HEK293 (cell line): ENCODE measurements at regions not wholly inside any gene's neighbourhood (a gene's known extent, or its start where the extent isn't known, plus 50 kb on each side); places are given as distances from the start of the nearest gene placed in this dataset.

Experiments used
- CTCF ChIA-PET: fragments of 350-600 bp; formaldehyde crosslinking; extraction: SDS; loops from one replicate; lab custom pipeline; 2021; ENCODE audit warnings: antibody characterized with exemption; lab: Yijun Ruan, JAX
- POLR2A ChIA-PET: fragments of 300-600 bp; formaldehyde crosslinking; extraction: SDS; loops from one replicate; lab custom pipeline; 2020; ENCODE audit warnings: antibody characterized with exemption, inconsistent platforms; lab: Yijun Ruan, JAX
- H3K27ac ChIP-seq: fragments of 200-500 bp; sonication (Bioruptor generic); 2 replicates; pipeline ENCODE4 v1.5.1; 2014; ENCODE audit warnings: low read depth, low read length, control low read depth, inconsistent platforms; ENCODE audit errors: extremely low read depth
- H3K36me3 ChIP-seq, 2 experiments: fragments of 200-500 bp in 1 of 2; sonication (Bioruptor generic) in 1 of 2; 1 replicate in 1 of 2; 2 replicates in 1 of 2; pipeline ENCODE4 v1.5.1; 2014 to 2017; ENCODE audit warnings: inconsistent platforms in 2 of 2, low read length in 2 of 2; ENCODE audit not compliant: control insufficient read depth in 2 of 2, insufficient read depth in 1 of 2
- H3K4me1 ChIP-seq: fragments of 200-500 bp; sonication (Bioruptor generic); 2 replicates; pipeline ENCODE4 v1.5.1; 2014; ENCODE audit warnings: mild to moderate bottlenecking, low read length, inconsistent platforms; ENCODE audit not compliant: control insufficient read depth, insufficient read depth
- H3K4me3 ChIP-seq: 2 replicates; pipeline ENCODE4 v1.5.1; 2011; ENCODE audit warnings: low read depth, mild to moderate bottlenecking, control low read depth, low read length, moderate library complexity
- H3K9me3 ChIP-seq: fragments of 200-500 bp; sonication (Bioruptor generic); 2 replicates; pipeline ENCODE4 v1.5.1; 2014; ENCODE audit warnings: low read depth, low read length, inconsistent platforms; ENCODE audit not compliant: control insufficient read depth, insufficient read depth
- ATF2 ChIP-seq: fragments of 450-650 bp; formaldehyde crosslinking; IDR thresholded peaks from 2 replicates; pipeline ENCODE4 v1.5.1; 2016; ENCODE audit warnings: missing biosample characterization, missing genetic modification characterization, low read depth
- FEZF1 ChIP-seq: fragments of 450-650 bp; formaldehyde crosslinking; IDR thresholded peaks from 2 replicates; pipeline ENCODE4 v1.5.1; 2016; ENCODE audit warnings: missing biosample characterization, missing genetic modification characterization
- GLI4 ChIP-seq: fragments of 450-650 bp; formaldehyde crosslinking; IDR thresholded peaks from 2 replicates; pipeline ENCODE4 v1.5.1; 2016; ENCODE audit warnings: missing biosample characterization, missing genetic modification characterization
- KLF10 ChIP-seq: fragments of 450-650 bp; IDR thresholded peaks from 2 replicates; pipeline ENCODE4 v1.5.1; 2018; ENCODE audit warnings: missing biosample characterization, mild to moderate bottlenecking, missing genetic modification characterization
- KLF16 ChIP-seq: fragments of 450-650 bp; formaldehyde crosslinking; IDR thresholded peaks from 2 replicates; pipeline ENCODE4 v1.5.1; 2017; ENCODE audit warnings: missing biosample characterization, missing genetic modification characterization
- MZF1 ChIP-seq: fragments of 450-650 bp; formaldehyde crosslinking; IDR thresholded peaks from 2 replicates; pipeline ENCODE4 v1.5.1; 2017; ENCODE audit warnings: missing biosample characterization, missing genetic modification characterization, borderline replicate concordance
- OVOL3 ChIP-seq: fragments of 450-650 bp; formaldehyde crosslinking; IDR thresholded peaks from 2 replicates; pipeline ENCODE4 v1.5.1; 2016; ENCODE audit warnings: missing biosample characterization, missing genetic modification characterization
- PRDM6 ChIP-seq: fragments of 450-650 bp; formaldehyde crosslinking; IDR thresholded peaks from 2 replicates; pipeline ENCODE4 v1.5.1; 2017; ENCODE audit warnings: missing biosample characterization, missing genetic modification characterization
- RBAK ChIP-seq: fragments of 450-650 bp; formaldehyde crosslinking; IDR thresholded peaks from 2 replicates; pipeline ENCODE4 v1.5.1; 2016; ENCODE audit warnings: missing biosample characterization, missing genetic modification characterization
- SALL2 ChIP-seq: fragments of 450-650 bp; formaldehyde crosslinking; IDR thresholded peaks from 2 replicates; pipeline ENCODE4 v1.5.0; 2017; ENCODE audit warnings: missing biosample characterization, mild to moderate bottlenecking, missing genetic modification characterization, borderline replicate concordance
- SP2 ChIP-seq: fragments of 450-650 bp; formaldehyde crosslinking; IDR thresholded peaks from 2 replicates; pipeline ENCODE4 v1.5.1; 2016; ENCODE audit warnings: missing biosample characterization, missing genetic modification characterization
- ZBTB21 ChIP-seq: fragments of 450-650 bp; formaldehyde crosslinking; IDR thresholded peaks from 2 replicates; pipeline ENCODE4 v1.5.1; 2017; ENCODE audit warnings: missing biosample characterization, missing genetic modification characterization
- ZIC2 ChIP-seq: fragments of 450-650 bp; formaldehyde crosslinking; IDR thresholded peaks from 2 replicates; pipeline ENCODE4 v1.5.1; 2016; ENCODE audit warnings: missing biosample characterization, missing genetic modification characterization
- ZNF175 ChIP-seq: fragments of 450-650 bp; formaldehyde crosslinking; IDR thresholded peaks from 2 replicates; pipeline ENCODE4 v1.5.1; 2016; ENCODE audit warnings: missing biosample characterization, missing genetic modification characterization
- ZNF24 ChIP-seq: fragments of 450-650 bp; formaldehyde crosslinking; IDR thresholded peaks from 2 replicates; pipeline ENCODE4 v1.5.1; 2016; ENCODE audit warnings: missing biosample characterization, missing genetic modification characterization
- ZNF350 ChIP-seq: fragments of 450-650 bp; formaldehyde crosslinking; IDR thresholded peaks from 2 replicates; pipeline ENCODE4 v1.5.0; 2017; ENCODE audit warnings: missing biosample characterization, mild to moderate bottlenecking, missing genetic modification characterization
- ZNF529 ChIP-seq: fragments of 450-650 bp; formaldehyde crosslinking; IDR thresholded peaks from 2 replicates; pipeline ENCODE4 v1.5.1; 2017; ENCODE audit warnings: missing genetic modification characterization, missing biosample characterization; ENCODE audit not compliant: insufficient replicate concordance
- ZNF530 ChIP-seq: fragments of 450-650 bp; formaldehyde crosslinking; IDR thresholded peaks from 2 replicates; pipeline ENCODE4 v1.5.1; 2016; ENCODE audit warnings: low read depth, missing biosample characterization, missing genetic modification characterization
- ZNF658 ChIP-seq: fragments of 450-650 bp; formaldehyde crosslinking; IDR thresholded peaks from 2 replicates; pipeline ENCODE4; 2016; ENCODE audit warnings: missing biosample characterization, missing genetic modification characterization
- ZSCAN16 ChIP-seq: fragments of 450-650 bp; formaldehyde crosslinking; IDR thresholded peaks from 2 replicates; pipeline ENCODE4 v1.5.1; 2016; ENCODE audit warnings: missing biosample characterization, missing genetic modification characterization
- TF ChIP-seq, protein P1 (sequence below): fragments of 450-650 bp; formaldehyde crosslinking; IDR thresholded peaks from 2 replicates; pipeline ENCODE4 v1.5.1; 2016; ENCODE audit warnings: missing biosample characterization, missing genetic modification characterization
- TF ChIP-seq, protein P2 (sequence below): fragments of 450-650 bp; formaldehyde crosslinking; IDR thresholded peaks from 2 replicates; pipeline ENCODE4 v1.5.1; 2016; ENCODE audit warnings: missing biosample characterization, missing genetic modification characterization
- TF ChIP-seq, protein P3 (sequence below): fragments of 450-650 bp; formaldehyde crosslinking; IDR thresholded peaks from 2 replicates; pipeline ENCODE4 v1.5.1; 2016; ENCODE audit warnings: missing biosample characterization, missing genetic modification characterization
- TF ChIP-seq, protein P4 (sequence below): fragments of 450-650 bp; formaldehyde crosslinking; IDR thresholded peaks from 2 replicates; pipeline ENCODE4 v1.5.1; 2016; ENCODE audit warnings: missing biosample characterization, missing genetic modification characterization

DNA sequence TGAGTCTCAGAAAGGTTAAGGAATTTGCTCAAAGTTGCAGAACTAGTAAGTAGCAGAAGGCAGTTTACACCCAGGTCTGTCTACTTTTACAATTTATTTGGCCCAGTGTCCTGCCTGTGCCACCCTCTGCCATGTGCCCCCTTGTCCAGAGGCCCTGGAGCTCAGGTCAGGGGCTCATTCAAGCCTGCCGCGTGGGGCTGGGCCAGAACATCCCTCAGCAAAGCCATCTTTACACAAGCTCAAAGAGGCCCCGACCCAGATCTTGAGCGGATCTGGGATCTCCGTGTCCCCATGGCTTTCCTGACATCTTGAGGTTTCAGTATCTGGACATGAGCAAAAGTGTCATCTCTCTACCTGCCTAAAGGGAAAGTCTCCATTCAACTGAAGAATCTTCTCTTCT is 76.4 kb upstream of the VSTM2B start:
- H3K9me3 ChIP-seq = peaks cover 2% of the 10 kb centered on the region; the same call in 1 of the 2 replicates
- no peak for TF ChIP-seq PRDM6 (tag by site-specific recombination)
- no peak for TF ChIP-seq ZNF530 (tag by site-specific recombination)
- no peak for TF ChIP-seq ZNF529 (tag by site-specific recombination)
- TF ChIP-seq SP2 (tag by site-specific recombination) = no peak
- no peak for TF ChIP-seq ZIC2 (tag by site-specific recombination)
- TF ChIP-seq ZSCAN16 (tag by site-specific recombination) = no peak
- TF ChIP-seq FEZF1 = no peak
- no peak overlapping the region for H3K4me3 ChIP-seq
- H3K36me3 ChIP-seq = no peaks in the 10 kb centered on the region; a peak in 1 of 3 replicates
- no peaks in the 10 kb centered on the region for H3K4me1 ChIP-seq
- ChIA-PET CTCF (interaction anchor here (0.6 to 1.0 kb wide), 3 partner anchors 19 to 1010 kb away, joined by 3 to 4 read pairs (median 3); no protein-coding TSS in a partner anchor), POLR2A (no interaction called here)
- H3K27ac ChIP-seq = no peak overlapping the region

- peaks cover 2% of the 10 kb centered on the region; the same call in 1 of the 2 replicates for H3K9me3 ChIP-seq
- POLR2A ChIA-PET = no interaction called here
These were observed 75.5 kb upstream of the VSTM2B start for GRCh38 chr19:29450306-29450705.

More at GRCh38 chr19:29450306-29450705, 75.5 kb upstream of the VSTM2B start:
- Histone ChIP-seq H3K27ac (no peak overlapping the region), H3K36me3 (no peaks in the 10 kb centered on the region; a peak in 1 of 3 replicates)
- TF ChIP-seq ZNF24 (tag by site-specific recombination) (no peak), RBAK (tag by site-specific recombination) (no peak), KLF10 (tag by site-specific recombination) (no peak), ZNF658 (no peak), ZBTB21 (tag by site-specific recombination) (no peak), KLF16 (tag by site-specific recombination) (no peak), SALL2 (no peak), OVOL3 (no peak), ATF2 (tag by site-specific recombination) (no peak), ZNF175 (tag by site-specific recombination) (no peak), GLI4 (no peak), MZF1 (tag by site-specific recombination) (no peak), ZNF350 (tag by site-specific recombination) (no peak)
- TF ChIP-seq, protein P1, sequence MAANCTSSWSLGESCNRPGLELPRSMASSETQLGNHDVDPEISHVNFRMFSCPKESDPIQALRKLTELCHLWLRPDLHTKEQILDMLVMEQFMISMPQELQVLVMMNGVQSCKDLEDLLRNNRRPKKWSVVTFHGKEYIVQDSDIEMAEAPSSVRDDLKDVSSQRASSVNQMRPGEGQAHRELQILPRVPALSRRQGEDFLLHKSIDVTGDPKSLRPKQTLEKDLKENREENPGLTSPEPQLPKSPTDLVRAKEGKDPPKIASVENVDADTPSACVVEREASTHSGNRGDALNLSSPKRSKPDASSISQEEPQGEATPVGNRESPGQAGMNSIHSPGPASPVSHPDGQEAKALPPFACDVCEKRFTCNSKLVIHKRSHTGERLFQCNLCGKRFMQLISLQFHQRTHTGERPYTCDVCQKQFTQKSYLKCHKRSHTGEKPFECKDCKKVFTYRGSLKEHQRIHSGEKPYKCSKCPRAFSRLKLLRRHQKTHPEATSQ = no peak
- TF ChIP-seq, protein P2, sequence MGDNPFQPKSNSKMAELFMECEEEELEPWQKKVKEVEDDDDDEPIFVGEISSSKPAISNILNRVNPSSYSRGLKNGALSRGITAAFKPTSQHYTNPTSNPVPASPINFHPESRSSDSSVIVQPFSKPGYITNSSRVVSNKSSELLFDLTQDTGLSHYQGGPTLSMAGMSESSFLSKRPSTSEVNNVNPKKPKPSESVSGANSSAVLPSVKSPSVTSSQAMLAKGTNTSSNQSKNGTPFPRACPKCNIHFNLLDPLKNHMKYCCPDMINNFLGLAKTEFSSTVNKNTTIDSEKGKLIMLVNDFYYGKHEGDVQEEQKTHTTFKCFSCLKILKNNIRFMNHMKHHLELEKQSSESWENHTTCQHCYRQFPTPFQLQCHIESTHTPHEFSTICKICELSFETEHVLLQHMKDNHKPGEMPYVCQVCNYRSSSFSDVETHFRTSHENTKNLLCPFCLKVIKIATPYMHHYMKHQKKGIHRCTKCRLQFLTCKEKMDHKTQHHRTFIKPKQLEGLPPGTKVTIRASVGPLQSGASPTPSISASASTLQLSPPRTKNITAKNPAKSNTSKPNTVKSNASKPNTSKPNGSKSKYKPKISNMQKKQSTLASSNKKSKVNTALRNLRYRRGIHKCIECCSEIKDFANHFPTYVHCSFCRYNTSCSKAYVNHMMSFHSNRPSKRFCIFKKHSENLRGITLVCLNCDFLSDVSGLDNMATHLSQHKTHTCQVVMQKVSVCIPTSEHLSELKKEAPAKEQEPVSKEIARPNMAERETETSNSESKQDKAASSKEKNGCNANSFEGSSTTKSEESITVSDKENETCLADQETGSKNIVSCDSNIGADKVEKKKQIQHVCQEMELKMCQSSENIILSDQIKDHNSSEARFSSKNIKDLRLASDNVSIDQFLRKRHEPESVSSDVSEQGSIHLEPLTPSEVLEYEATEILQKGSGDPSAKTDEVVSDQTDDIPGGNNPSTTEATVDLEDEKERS (tag by site-specific recombination) = no peak
- TF ChIP-seq, protein P3, sequence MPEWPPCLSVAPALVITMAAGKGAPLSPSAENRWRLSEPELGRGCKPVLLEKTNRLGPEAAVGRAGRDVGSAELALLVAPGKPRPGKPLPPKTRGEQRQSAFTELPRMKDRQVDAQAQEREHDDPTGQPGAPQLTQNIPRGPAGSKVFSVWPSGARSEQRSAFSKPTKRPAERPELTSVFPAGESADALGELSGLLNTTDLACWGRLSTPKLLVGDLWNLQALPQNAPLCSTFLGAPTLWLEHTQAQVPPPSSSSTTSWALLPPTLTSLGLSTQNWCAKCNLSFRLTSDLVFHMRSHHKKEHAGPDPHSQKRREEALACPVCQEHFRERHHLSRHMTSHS (tag by site-specific recombination) = no peak
- TF ChIP-seq, protein P4, sequence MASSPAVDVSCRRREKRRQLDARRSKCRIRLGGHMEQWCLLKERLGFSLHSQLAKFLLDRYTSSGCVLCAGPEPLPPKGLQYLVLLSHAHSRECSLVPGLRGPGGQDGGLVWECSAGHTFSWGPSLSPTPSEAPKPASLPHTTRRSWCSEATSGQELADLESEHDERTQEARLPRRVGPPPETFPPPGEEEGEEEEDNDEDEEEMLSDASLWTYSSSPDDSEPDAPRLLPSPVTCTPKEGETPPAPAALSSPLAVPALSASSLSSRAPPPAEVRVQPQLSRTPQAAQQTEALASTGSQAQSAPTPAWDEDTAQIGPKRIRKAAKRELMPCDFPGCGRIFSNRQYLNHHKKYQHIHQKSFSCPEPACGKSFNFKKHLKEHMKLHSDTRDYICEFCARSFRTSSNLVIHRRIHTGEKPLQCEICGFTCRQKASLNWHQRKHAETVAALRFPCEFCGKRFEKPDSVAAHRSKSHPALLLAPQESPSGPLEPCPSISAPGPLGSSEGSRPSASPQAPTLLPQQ (tag by site-specific recombination) = no peak
- TF ChIP-seq, all 188 proteins: peak for 0
- Histone ChIP-seq H3K4me1 (no peaks in the 10 kb centered on the region), H3K4me3 (no peak overlapping the region)
- CTCF ChIA-PET = interaction anchor here (1.0 kb wide), 1 partner anchor 28 kb away, joined by 4 read pairs; no protein-coding TSS in a partner anchor
